22Rv1 (cell line): ENCODE measurements at regions not wholly inside any gene's neighbourhood (a gene's known extent, or its start where the extent isn't known, plus 50 kb on each side); places are given as distances from the start of the nearest gene placed in this dataset.
"Not testable (repeated sequence)": the region's sequence is repeated elsewhere in the genome, so short reads cannot be mapped to it uniquely, and the experiment has no call there.

Source experiments
- ZFX ChIP-seq: fragments of 450-650 bp; IDR thresholded peaks from 2 replicates; pipeline ENCODE4 v1.6.1; 2017; ENCODE audit warnings: antibody characterized with exemption, borderline replicate concordance
- TF ChIP-seq, protein P1 (sequence below): fragments of 450-650 bp; IDR thresholded peaks from 2 replicates; pipeline ENCODE4 v1.5.1; 2017; ENCODE audit warnings: mild to moderate bottlenecking

DNA sequence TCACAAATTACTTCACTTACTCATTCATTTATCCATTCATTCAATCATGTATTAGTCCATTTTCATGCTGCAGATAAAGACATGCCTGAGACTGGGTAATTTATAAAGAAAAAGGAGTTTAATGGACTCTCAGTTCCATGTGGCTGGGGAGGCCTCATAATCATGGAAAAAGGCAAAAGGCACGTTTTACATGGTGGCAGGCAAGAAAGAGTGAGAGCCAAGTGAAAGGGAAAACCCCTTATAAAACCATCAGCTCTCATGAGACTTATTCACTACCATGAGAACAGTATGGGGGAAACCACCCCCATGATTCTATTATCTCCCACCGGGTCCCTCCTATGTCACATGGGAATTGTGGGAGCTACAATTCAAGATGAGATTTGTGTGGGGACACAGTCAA lies 452.0 kb downstream of the MIAT start:
- TF ChIP-seq, protein P1, sequence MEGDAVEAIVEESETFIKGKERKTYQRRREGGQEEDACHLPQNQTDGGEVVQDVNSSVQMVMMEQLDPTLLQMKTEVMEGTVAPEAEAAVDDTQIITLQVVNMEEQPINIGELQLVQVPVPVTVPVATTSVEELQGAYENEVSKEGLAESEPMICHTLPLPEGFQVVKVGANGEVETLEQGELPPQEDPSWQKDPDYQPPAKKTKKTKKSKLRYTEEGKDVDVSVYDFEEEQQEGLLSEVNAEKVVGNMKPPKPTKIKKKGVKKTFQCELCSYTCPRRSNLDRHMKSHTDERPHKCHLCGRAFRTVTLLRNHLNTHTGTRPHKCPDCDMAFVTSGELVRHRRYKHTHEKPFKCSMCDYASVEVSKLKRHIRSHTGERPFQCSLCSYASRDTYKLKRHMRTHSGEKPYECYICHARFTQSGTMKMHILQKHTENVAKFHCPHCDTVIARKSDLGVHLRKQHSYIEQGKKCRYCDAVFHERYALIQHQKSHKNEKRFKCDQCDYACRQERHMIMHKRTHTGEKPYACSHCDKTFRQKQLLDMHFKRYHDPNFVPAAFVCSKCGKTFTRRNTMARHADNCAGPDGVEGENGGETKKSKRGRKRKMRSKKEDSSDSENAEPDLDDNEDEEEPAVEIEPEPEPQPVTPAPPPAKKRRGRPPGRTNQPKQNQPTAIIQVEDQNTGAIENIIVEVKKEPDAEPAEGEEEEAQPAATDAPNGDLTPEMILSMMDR, result not testable (repeated sequence)
- TF ChIP-seq ZFX, result not testable (repeated sequence)
